ENCODE measurements at regions not wholly inside any gene's neighbourhood (a gene's known extent, or its start where the extent isn't known, plus 50 kb on each side); places are given as distances from the start of the nearest gene placed in this dataset.

DNA sequence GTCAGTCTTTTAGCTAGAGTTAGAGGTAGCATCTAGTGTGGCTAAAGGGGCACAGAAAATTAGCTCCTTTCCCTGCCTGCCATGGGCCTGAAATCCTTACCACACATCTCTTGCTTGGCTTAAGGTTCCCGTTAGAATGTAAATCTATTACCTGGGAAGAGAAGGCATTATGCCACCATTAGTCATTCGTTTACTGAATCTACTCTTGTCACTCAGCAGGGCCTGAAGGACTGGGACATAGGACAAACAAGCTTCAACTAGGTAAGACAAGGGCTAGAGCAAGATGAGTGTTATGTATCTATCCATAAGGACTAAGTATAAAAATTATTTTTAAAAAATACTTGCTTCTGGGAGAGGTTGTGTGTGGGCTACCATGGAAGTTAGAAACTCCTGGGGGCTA lies 112.4 kb downstream of the CT47B1 start:
- TF ChIP-seq EZH2 (IDR thresholded peaks at IDR 0.05; ENCODE audit: insufficient read depth, poor library complexity, severe bottlenecking): no peak
- no peak for TF ChIP-seq EZH2phosphoT487 (IDR thresholded peaks at IDR 0.05; ENCODE audit: insufficient read depth, low read depth)
